Loucy (cell line): ENCODE measurements at regions not wholly inside any gene's neighbourhood (a gene's known extent, or its start where the extent isn't known, plus 50 kb on each side); places are given as distances from the start of the nearest gene placed in this dataset.

Source experiments
- H2AFZ ChIP-seq: fragments of 200-600 bp; sonication (generic); 2 replicates; pipeline ENCODE4 v1.6.0; 2016; ENCODE audit warnings: antibody characterized with exemption, mild to moderate bottlenecking, low read length, moderate library complexity
- H3F3A ChIP-seq: fragments of 200-600 bp; 2 replicates; pipeline ENCODE4 v1.6.0; 2016; ENCODE audit warnings: antibody characterized with exemption, low read depth, mild to moderate bottlenecking
- H3K27me3 ChIP-seq: fragments of 200-600 bp; sonication (generic); 2 replicates; pipeline ENCODE4 v1.6.1; 2014; ENCODE audit warnings: low read length, mild to moderate bottlenecking; ENCODE audit not compliant: insufficient read depth, poor library complexity, severe bottlenecking
- H3K36me3 ChIP-seq: fragments of 200-600 bp; sonication (generic); 2 replicates; pipeline ENCODE4 v1.6.1; 2016; ENCODE audit warnings: low read length; ENCODE audit not compliant: insufficient read depth
- H3K4me1 ChIP-seq: fragments of 200-600 bp; sonication (generic); 2 replicates; pipeline ENCODE4 v1.5.1; 2014; ENCODE audit warnings: low read length, mild to moderate bottlenecking; ENCODE audit not compliant: insufficient read depth, poor library complexity, severe bottlenecking
- H3K4me2 ChIP-seq: fragments of 200-600 bp; sonication (generic); 2 replicates; pipeline ENCODE4 v1.6.0; 2014; ENCODE audit warnings: antibody characterized with exemption, low read length, low read depth, mild to moderate bottlenecking; ENCODE audit not compliant: poor library complexity, severe bottlenecking
- H3K4me3 ChIP-seq: fragments of 200-600 bp; sonication (generic); 2 replicates; pipeline ENCODE4 v1.5.1; 2014; ENCODE audit warnings: low read length, mild to moderate bottlenecking, mixed read lengths; ENCODE audit not compliant: poor library complexity, severe bottlenecking
- H3K79me2 ChIP-seq: fragments of 200-600 bp; sonication (generic); 2 replicates; pipeline ENCODE4 v1.6.1; 2014; ENCODE audit warnings: low read length; ENCODE audit not compliant: insufficient read depth
- H3K9ac ChIP-seq: fragments of 200-600 bp; sonication (generic); 2 replicates; pipeline ENCODE4 v1.6.0; 2014; ENCODE audit warnings: mild to moderate bottlenecking, low read depth, low read length, moderate library complexity; ENCODE audit not compliant: poor library complexity, severe bottlenecking
- H3K9me2 ChIP-seq: fragments of 200-600 bp; sonication (generic); replicated peaks from 2 replicates; pipeline ENCODE4 v1.6.1; 2016; ENCODE audit warnings: low read depth, low read length, mixed read lengths
- H3K9me3 ChIP-seq: fragments of 200-600 bp; sonication (generic); 2 replicates; pipeline ENCODE4 v1.6.1; 2014; ENCODE audit warnings: mild to moderate bottlenecking, antibody characterized with exemption, low read length, low read depth; ENCODE audit not compliant: insufficient read depth
- H4K20me1 ChIP-seq: fragments of 200-600 bp; sonication (generic); 2 replicates; pipeline ENCODE4 v1.6.0; 2014; ENCODE audit warnings: antibody characterized with exemption, low read length, mild to moderate bottlenecking; ENCODE audit not compliant: insufficient read depth, poor library complexity, severe bottlenecking
- CTCF ChIP-seq: fragments of 200-600 bp; sonication (generic); conservative IDR thresholded peaks from 2 replicates; pipeline ENCODE4 v1.5.1; 2014; ENCODE audit warnings: mild to moderate bottlenecking, antibody characterized with exemption, low read length
- EZH2phosphoT487 ChIP-seq: fragments of 200-600 bp; IDR thresholded peaks from 2 replicates; pipeline ENCODE4 v1.6.1; 2018; ENCODE audit warnings: antibody characterized with exemption, mild to moderate bottlenecking, moderate library complexity, borderline replicate concordance

GRCh38 chr3:102737353-102737752, 302.5 kb downstream of the ZPLD1 start:
- TF ChIP-seq CTCF (no peak), EZH2phosphoT487 (no peak)
- no peaks in the 10 kb centered on the region for H3K9me2 ChIP-seq
- no peak overlapping the region for H3K4me3 ChIP-seq
- H3K36me3 ChIP-seq: no peaks in the 10 kb centered on the region
- peaks cover 6% of the 10 kb centered on the region for H3K27me3 ChIP-seq
- no peak overlapping the region for H3K9ac ChIP-seq
- H2AFZ ChIP-seq: no peak overlapping the region
- no peak overlapping the region for H3K4me2 ChIP-seq
- H3K79me2 ChIP-seq: no peaks in the 10 kb centered on the region
- H3F3A ChIP-seq: no peaks in the 10 kb centered on the region
- no peaks in the 10 kb centered on the region for H4K20me1 ChIP-seq
- H3K9me3 ChIP-seq: no peaks in the 10 kb centered on the region
- H3K4me1 ChIP-seq: no peaks in the 10 kb centered on the region

GRCh38 chr3:102741105-102741504, 306.3 kb downstream of the ZPLD1 start:
- no peak for TF ChIP-seq EZH2phosphoT487
- peak; percentile 37 for TF ChIP-seq CTCF
- Histone ChIP-seq H3K4me1 (no peaks in the 10 kb centered on the region), H3K27me3 (no peaks in the 10 kb centered on the region), H3K36me3 (no peaks in the 10 kb centered on the region), H3K4me2 (no peak overlapping the region), H3F3A (no peaks in the 10 kb centered on the region), H3K79me2 (no peaks in the 10 kb centered on the region), H3K9me3 (no peaks in the 10 kb centered on the region), H2AFZ (no peak overlapping the region), H3K4me3 (no peak overlapping the region), H3K9me2 (no peaks in the 10 kb centered on the region), H3K9ac (no peak overlapping the region), H4K20me1 (no peaks in the 10 kb centered on the region)

GRCh38 chr3:102741694-102742093, 306.9 kb downstream of the ZPLD1 start:
- no peaks in the 10 kb centered on the region for H3K9me2 ChIP-seq
- no peak overlapping the region for H3K4me3 ChIP-seq
- H3K27me3 ChIP-seq: no peaks in the 10 kb centered on the region
- H3K9ac ChIP-seq: no peak overlapping the region
- H2AFZ ChIP-seq: no peak overlapping the region
- H3K4me1 ChIP-seq: no peaks in the 10 kb centered on the region
- no peak overlapping the region for H3K4me2 ChIP-seq
- no peaks in the 10 kb centered on the region for H3K9me3 ChIP-seq
- no peaks in the 10 kb centered on the region for H4K20me1 ChIP-seq
- no peaks in the 10 kb centered on the region for H3K36me3 ChIP-seq
- TF ChIP-seq EZH2phosphoT487 (no peak), CTCF (no peak)
- H3F3A ChIP-seq: no peaks in the 10 kb centered on the region
- H3K79me2 ChIP-seq: no peaks in the 10 kb centered on the region
